NCI-H774 (cell line): ENCODE measurements at regions not wholly inside any gene's neighbourhood (a gene's known extent, or its start where the extent isn't known, plus 50 kb on each side); places are given as distances from the start of the nearest gene placed in this dataset.
A peak's percentile ranks its signal among the peaks of the same experiment; 100 is the strongest.

Experiments
- DNase-seq: peaks from one replicate; lab custom pipeline; 2025; lab: John Stamatoyannopoulos, UW

DNA sequence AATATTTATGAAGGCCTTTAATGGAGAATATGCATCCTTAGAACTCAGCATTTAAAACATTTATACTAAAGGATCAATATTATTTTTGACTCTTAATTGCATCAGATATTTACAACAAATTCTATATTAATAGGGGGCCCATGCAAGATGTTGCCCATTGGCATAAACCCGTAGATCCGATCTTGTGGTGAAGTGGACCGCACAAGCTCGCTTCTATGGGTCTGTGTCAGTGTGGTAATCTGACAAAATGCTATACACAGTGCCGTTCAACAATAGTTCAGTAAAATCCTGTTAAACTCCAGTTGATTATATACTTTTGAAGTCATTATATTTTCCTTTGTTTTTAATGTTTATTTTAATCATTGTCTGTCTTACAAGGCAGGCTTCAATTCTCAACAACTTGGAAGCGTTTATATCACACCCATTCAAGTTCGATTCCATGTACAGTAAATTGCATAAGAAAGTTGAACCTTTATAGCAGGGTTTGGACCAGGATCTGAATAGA lies 809.2 kb downstream of the USP25 start:
- no peak for DNase-seq

DNA sequence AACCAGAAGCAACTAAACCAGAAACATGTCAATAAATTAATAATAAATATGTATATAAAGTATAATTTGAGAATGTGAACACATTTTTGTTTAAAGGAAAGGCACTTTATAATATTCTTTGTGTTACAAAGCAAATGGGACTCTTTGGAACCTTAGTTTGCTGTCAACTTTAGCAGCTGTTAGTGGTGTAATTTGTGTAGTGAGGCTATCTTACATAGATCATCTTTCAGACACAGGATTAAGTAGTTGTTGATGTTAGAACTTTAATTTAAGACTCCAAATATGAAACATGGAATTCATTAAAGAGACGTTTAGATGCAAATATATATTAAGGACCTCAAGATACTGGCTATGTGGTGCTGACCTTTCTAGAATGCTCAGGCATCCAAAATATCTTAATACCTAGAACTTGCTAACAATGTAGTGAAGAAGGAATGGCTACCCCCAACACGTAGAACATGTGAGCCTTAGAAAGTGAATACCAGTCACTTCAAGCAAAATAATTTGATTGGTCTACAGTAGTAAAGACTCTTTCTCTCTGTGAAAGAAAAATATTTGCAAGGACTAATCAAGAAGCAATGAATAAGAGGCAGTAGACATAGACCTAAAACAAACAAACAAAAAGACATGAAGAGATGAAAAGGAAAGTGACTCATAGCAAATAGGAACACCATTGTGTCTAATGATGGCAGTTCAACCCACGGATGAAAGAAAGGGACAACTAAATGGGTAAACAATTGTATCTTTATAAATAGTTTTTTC lies 811.4 kb downstream of the USP25 start:
- DNase-seq, result peak; percentile 7

DNA sequence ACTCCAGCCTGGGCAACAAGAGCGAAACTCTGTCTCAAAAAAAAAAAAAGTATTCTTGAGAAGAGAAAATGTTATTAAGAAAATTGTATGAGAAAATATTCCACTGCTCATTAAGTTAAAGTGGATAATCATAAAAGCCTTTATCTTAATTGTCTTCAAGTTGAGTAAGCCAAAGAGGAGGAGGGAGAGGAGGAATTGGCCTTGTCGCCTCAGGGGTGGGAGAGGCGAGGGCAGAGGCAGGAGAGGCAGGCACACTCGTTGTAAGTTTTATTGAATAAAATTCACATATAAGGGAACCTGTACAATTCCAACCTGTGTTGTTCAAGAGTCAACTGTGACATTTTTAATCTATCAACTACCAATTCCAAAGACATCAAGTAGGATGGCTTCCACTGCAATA lies 820.3 kb downstream of the USP25 start:
- no peak for DNase-seq

DNA sequence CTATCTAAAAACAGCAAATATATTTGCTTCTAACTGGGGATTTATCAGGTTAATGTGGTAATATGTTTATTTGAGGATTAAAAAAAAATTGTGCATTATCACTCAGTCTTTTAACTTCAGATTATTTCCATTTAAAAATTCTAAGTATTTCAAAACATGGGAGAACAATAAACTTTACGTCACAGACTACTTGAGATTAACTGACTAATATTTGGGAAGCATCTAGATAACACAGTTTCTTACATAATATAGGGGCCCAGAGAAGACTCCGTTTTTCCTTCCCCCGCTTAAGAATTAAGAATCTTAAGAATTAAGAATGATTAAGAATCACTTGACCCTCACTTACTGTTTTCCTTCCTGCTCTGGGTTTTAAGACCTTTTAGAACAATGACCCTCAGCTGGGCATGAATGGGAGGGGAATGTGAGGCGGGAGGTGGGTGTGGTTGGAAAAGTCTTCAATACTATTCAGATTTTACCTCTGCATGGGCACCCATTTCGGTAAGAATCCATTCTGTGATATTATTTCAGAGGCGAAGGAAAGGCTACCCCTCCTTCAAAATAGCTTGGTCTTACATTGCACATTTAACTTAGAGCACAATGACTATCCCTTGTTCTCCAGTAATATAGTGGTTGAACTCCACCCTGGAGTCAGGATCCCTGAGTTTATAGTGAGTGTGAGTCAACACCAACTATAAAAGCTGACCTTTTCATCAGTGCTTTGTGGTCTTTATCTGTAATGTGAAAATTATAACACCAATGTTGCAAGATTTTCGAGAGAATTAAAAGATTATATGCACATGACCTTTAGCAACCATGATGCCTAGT lies 821.3 kb downstream of the USP25 start:
- no peak for DNase-seq

DNA sequence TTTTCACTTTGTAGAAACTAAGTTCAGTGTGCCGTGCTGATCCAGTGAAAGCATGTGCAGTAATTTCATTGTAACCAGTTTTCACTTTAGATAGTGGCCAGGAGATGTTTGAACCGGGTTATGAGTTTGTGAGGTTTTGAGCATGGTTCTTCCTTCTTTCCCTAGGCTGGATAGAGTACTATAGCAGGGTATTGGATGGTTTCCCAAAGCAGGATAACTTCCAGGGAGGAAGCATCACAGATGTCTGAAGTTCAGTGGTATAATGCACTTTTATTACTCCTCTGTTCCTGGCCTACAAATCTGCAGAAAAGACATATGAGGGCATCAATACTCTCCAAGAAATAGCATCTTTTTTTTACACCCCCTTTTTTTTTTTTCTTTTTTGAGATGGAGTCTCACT lies 823.1 kb downstream of the USP25 start:
- no peak for DNase-seq

DNA sequence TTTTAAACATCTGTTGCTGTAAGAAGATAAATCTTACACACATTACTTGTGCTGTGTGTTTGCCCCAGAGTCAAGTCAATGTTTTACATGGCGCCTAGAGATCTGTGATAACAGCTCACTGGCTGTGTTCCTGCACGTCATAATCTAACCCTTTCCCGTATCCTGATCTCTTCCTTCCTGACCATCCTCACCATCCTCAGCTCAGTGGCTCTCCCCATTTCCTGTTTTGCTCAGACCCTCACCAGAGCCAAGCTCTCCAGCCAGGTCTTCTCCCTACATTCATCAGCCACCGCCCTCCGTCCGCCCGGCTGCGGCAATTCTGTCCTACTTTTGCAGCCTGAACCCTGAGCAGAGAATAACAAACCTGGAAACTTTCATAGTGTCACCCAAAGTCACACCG lies 824.7 kb downstream of the USP25 start:
- DNase-seq, result no peak

DNA sequence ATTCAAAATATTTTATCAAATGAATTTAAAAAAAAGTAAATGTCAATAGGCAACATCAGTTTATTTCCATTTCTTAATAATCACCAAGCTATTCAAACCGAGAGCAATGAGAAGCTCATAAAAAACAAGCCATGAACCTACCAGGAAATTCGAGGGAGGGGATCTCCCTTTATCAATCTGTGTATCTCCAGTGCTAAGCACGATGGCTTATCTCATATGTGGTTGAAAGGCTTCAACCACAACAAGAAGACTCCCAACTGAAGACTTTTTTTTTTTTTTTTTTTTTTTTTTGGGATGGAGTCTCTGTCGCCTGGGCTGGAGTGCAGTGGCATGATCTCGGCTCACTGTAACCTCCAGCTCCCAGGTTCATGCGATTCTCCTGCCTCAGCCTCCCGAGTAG lies 833.3 kb downstream of the USP25 start:
- no peak for DNase-seq

DNA sequence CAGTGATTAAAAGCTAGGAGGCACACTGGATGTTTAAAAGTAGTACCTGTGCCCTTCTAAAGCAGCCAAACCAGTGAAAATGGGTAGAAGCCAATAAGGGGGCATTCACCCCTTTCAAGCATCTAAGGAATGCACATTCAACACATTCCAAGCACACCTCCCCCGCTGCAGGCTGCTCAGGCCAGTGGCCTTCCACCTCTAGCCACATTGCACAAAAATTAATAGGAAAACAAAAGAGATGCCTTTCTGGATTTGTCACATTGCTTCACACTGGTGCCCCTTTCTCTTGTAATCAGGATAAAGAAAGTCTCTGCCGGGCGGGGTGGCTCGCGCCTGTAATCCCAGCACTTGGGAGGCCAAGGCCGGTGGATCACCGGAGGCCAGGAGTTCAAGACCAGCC lies 834.0 kb downstream of the USP25 start:
- no peak for DNase-seq

DNA sequence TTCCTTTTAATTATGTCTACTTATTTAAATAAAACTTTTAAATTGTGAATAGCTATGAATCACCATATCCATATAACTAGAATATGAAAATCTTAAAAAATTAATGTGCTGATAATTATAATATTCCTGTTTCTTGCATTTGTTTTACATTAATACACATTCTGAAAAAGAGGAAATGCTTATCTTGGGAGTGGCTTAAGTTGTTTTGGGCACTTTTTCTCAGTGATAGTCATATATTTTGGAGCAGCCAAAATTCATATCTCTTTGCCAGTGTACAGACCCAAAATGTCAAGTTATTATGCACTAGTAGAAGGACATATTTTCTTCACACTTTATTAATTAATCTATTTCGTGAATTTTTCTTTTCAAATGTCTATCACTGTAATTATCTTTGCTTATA lies 838.5 kb downstream of the USP25 start:
- DNase-seq, result no peak

DNA sequence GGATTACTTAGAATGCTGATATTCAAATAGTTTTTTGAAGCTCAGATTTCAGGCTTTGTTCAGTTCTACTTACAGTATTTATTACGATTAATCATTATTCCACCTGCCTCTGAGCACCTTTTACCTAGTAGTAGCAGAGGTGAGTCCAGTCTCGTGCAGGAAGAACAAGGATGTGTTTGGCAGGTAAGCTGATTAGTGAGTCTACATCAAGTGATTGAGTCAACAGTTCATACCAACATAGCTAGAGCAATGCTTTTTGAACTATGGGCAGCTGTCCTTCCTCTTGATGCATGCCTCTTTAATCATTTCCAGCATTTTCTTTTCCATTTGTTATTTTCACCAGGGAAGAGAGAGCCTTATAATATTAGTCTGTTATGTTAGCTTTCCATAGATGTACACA lies 838.9 kb downstream of the USP25 start:
- no peak for DNase-seq

DNA sequence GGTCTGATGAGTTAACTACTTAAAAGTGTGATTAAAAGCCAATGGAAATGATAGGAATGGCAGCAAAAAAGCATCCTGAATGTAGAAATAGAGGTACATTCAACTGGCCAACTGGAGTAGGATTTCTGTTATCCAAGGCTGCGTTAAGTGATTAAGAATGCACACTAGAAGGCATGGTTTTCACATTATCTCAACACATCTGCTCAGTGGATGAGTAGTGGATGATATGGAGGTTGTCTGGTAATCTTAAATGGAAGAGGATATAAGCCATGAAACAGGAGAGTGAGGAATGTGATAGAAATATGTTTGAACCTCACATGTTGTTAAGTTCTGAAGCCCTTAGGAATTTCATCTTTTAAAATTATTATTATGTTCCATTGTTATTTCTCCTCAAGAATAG lies 839.9 kb downstream of the USP25 start:
- no peak for DNase-seq

DNA sequence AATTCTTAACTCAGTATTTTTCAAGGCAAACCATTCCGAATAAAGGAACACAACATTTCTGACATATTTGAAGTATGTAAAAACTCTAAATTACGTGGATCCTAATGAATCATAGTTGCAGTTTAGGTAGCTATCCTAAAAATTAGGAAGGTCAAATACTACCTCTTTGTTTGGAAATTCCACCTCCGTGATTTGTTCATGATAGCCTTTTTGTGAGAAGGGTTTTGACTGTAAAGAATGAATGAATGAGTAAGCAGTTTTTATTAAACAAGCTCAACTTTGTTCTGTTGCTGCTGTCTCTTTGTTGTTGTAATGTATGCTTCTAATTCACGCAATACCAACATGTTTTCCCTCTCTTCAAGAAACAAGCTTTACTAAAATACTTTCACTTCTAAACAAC lies 840.4 kb downstream of the USP25 start:
- DNase-seq, result no peak

DNA sequence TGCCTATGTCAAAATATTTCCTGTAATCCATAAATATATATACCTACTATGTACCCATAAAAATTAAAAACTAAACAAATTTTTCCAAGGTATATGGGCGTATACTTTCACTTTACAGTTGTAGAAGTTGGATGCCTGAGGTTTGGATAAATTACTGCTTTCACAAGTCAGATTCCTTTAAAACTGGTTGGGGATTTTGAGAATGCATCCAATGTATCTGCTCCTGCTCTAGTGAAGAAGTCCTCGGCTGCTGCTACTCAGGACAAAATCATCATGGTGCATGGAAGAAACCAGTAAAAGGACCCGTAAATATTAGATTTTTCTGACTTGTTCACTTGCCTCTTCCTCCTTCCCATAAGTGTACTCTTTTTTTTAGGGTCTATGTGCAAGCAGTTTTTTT lies 841.1 kb downstream of the USP25 start:
- no peak for DNase-seq

DNA sequence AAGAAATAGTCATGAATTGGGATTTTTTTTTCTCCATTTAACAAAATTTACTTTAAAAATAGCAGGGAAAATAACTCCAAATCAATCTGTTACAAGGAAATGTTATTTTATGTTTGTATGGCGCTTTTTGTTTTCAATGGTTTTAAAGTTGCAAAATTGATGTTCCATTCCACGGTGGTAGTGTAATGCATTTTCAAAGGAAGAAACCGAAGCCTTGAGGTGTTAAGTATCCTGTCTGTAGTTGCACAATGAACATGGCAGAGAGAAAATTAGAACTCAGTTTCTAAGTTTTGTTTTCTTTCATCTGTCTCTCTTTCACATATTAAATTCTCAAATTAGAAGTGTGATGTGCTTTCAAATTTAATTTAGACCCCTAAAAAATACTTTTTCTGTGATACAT lies 841.8 kb downstream of the USP25 start:
- DNase-seq, result no peak

DNA sequence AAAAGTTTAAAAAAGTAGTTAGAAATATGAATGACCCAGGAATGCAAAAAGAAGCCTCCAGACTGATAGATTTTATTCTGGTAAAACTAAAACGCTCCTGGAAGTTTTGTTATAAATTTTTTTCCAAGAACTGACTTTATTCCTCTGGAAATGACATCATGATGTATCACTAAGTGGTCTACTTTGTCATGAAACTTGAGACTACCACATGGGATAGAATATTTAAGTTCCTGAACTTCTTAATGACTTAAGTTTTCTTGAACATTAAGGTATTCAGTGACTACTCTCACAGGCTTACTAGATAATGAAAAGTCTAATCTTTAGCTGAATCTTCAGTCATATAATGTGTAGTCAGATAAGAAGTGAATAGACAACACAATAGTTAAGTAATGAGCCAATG lies 842.2 kb downstream of the USP25 start:
- DNase-seq, result no peak

DNA sequence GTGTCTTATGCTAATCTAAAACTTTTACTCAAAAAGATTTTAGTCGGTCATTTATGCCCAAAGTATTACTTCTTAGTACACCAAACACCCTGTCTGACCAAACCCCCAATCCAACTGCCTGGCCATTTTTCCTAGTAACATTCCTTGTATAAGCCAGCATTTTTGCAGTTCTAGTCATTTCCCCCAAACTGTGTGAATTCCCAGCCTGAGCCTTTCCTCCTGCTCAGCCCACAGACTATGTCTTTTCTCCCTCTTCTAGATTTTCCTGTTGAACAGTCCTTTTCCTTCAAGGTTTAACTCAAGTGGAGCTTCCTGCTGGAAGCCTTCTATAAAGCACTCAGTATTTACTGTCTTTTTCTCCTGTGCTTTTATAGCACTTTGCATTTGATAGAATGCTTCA lies 843.8 kb downstream of the USP25 start:
- DNase-seq, result no peak

DNA sequence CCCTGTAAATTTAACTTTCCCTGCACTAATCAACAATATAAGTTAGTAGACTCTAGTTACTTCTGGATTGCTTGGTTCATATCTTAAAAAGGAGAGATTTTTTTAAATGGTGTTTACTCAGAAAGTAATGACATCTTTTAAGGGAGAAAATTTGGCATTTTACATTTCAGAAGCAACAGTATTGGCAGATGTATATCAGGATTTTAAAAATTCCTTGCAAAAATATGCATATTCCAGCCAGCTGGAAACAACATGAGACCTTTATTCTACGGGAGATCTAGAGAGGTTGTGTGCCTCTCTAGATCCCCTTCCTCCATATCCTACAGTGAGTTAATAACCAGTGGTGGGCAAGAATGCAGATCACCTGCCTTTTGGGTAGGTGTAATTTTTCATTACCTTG lies 848.2 kb downstream of the USP25 start:
- DNase-seq, result no peak

DNA sequence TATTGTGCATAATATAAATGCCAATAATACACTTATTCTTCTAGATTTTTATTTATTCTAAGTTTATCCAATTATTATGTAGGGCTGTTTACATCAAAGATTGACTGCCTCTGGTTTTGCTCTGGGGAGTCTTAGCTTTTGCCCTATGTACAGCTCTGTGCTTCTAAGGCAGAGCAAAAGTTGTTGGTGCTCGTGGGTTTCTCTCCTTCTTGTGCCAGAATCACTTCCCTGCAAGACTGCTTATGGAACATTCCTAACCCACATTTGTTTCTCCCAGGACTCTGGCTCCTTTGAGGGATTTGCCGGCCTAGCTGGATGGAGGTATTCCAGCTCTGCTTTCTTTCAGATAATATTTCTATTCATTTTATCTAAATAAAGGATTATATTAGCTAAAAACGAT lies 849.1 kb downstream of the USP25 start:
- no peak for DNase-seq

DNA sequence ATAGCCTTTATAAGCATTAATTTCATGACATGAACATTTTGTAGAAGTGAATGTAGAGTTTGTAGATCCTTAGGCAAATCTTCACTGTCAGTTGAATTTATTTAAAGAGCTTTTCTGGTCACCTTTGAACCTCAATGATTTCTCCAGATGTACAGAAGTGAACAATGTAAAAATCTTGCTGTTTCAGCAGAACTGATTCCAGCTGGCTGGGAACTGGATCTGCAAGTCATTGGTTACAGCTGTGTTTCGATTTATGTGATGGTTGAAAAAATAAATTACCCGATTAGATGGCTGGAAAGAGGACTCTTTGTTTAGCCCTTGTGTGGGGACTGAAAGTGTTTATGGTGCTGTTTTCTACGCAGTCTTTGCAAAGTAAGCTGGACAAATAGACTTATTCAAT lies 849.8 kb downstream of the USP25 start:
- no peak for DNase-seq

DNA sequence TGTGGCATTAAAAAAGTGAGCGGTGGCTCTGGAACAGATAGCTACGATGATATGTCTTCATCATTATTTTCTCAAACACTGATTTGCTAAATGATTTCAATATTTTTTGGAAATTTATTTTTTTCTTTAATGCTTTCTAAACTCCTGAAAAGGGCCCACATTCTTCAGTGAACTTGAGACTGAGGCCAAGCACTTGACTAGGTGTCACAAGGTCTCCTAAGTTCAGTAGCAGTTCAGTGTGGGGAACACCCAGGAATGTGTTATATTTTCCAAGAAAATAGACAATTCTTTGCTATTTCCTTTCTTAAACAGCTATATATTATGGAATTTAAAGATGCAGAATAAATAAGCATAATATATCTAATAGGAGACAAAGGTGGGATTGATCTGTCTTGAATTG lies 850.9 kb downstream of the USP25 start:
- no peak for DNase-seq

DNA sequence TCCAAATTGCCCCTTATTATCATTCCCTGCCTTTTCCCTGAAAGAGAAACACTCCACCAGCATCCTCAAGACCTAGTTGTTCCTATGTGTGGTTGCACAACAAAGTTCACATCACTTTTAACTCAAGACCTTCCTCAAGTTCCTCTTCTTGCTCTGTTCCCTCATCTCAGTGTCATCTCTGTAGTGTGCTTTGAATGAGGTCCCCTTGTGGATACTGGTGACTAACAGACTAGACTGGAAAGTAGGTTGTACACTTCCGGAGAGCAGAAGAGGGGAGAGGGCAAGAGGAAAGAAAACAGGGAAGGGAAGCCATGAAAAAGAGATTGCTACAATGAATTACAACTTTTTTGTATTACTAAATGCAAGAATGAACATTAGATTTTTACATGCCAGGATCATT lies 853.8 kb downstream of the USP25 start:
- DNase-seq, result no peak

DNA sequence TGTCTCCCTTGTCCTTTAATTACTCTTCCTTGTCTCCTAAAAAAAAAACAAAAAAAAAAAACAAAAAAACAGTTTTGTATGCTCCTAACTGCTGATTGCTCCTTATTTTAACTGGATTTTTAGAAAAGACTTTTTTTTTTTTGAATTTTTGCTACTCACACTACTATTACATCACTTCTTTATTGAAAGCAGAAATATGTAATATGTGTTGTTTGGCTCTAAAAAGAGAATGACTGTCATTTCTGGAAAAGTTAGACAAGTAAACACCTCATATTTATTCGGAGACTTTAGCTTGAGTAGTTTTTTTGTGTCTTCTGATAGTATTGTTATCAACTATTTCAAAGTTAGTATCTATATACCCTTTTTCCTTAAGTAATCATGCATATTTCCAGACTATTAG lies 855.0 kb downstream of the USP25 start:
- DNase-seq, result no peak

DNA sequence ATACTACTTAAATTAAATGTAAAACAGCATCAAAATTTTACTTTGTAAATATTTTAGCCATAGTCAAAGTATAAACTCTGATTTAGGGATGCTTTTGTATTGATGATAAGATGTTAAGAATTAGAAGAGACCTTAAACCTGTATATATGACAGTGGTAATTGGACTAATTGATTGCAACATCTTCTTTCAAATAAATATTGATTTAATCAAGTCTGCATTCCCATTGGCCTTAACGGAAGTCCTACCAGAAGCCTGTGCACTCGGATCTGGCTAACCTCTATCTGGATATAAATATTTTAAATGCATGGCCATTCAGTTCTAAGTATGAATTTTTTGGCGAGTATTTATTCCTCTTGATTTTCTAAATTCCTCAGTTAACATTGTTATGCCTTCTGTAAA lies 856.1 kb downstream of the USP25 start:
- DNase-seq, result no peak
